SK-N-MC (cell line): ENCODE measurements at regions not wholly inside any gene's neighbourhood (a gene's known extent, or its start where the extent isn't known, plus 50 kb on each side); places are given as distances from the start of the nearest gene placed in this dataset.
"Not testable (repeated sequence)": the region's sequence is repeated elsewhere in the genome, so short reads cannot be mapped to it uniquely, and the experiment has no call there.

Experiments
- DNase-seq: peaks from one replicate; pipeline ENCODE4 v3.0.0-alpha.2; 2011; ENCODE audit warnings: low read depth, low spot score
- H3K27ac ChIP-seq: fragments of 200-600 bp; sonication (generic); 2 replicates; pipeline ENCODE4 v1.5.1; 2016; ENCODE audit warnings: mixed run types
- H3K36me3 ChIP-seq: fragments of 200-600 bp; sonication (generic); 2 replicates; pipeline ENCODE4 v1.6.1; 2017; ENCODE audit warnings: antibody characterized with exemption, low read length, mixed read lengths; ENCODE audit not compliant: insufficient read depth
- H3K4me3 ChIP-seq: fragments of 200-600 bp; sonication (generic); 2 replicates; pipeline ENCODE4 v1.5.1; 2016
- H3K9ac ChIP-seq: fragments of 200-600 bp; sonication (generic); 2 replicates; pipeline ENCODE4 v1.8.0; 2017; ENCODE audit warnings: mixed run types, mixed read lengths; ENCODE audit not compliant: insufficient read length
- H3K9me3 ChIP-seq: fragments of 200-600 bp; sonication (generic); 2 replicates; pipeline ENCODE4 v1.6.1; 2017; ENCODE audit warnings: low read depth, mild to moderate bottlenecking, antibody characterized with exemption, low read length, moderate library complexity, mixed read lengths
- EZH2 ChIP-seq: fragments of 200-600 bp; sonication (generic); IDR thresholded peaks from one replicate; pipeline ENCODE4 v1.6.1; 2017; ENCODE audit warnings: antibody characterized with exemption
- FOXP2 ChIP-seq: optimal IDR thresholded peaks from 2 replicates; pipeline ENCODE3; 2011; ENCODE audit warnings: mild to moderate bottlenecking, moderate library complexity; ENCODE audit not compliant: insufficient read depth; ENCODE audit errors: extremely low read length, control extremely low read depth
- POLR2AphosphoS5 ChIP-seq: IDR thresholded peaks from 2 replicates; pipeline ENCODE4 v1.6.1; 2012; ENCODE audit warnings: mild to moderate bottlenecking, low read depth, low read length, borderline replicate concordance

DNA sequence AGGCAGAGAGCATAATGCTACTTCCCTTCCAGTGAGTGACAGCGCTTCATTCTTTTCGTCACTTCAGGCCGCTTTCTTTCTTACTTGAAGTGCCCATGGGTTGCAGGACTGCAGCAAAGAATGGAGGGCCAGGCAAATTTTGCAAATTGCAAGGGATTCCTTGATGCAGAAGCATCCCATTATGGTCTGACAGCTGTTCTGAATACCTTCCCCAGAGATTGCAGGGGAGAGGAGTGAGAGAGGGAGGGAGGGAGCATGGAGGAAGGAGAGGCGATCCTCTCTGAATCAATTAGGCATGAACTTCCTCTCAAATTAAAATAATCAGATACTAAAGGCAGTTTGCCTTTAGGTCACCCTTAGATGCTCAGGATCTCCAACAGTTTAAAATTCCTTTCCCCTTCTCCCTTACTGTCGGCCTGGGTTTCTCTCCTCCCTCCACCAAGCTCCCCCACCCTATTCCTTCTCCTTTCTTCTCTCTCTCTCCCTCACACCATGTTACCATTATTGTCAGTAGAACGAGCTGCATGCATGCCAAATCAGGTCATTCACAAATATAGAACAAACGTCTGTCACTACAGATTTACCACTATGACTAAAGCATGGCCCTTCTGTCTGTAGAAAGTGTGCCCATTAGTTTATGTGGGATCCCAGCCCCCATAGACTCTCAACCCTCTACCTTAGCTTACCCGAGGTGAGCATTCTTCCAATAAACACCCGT lies 289.2 kb downstream of the CD83 start:
- no peak for DNase-seq
- TF ChIP-seq EZH2 (no peak), FOXP2 (no peak), POLR2AphosphoS5 (no peak)
- H3K4me3 ChIP-seq: no peak overlapping the region
- H3K27ac ChIP-seq: no peak overlapping the region
- no peak overlapping the region for H3K9ac ChIP-seq
- no peaks in the 10 kb centered on the region for H3K9me3 ChIP-seq
- no peaks in the 10 kb centered on the region for H3K36me3 ChIP-seq

DNA sequence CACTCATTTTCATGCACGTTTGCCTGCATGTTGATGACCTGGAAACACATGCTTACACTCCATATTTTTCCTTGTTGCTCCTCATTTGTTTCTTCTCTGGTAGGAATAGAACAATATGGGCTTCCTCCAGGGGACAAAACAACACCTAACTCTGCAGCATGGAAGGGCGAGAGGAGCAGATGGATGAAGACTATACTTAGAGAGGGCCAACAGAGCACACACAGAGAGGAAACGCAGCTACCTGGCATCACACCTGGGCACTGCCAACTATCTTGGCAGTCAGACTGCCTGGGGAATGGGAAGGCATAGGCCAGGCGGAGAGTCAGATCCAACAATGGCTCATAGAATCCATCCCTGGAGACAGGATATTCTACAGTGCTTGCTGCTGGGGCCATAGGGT lies 290.9 kb downstream of the CD83 start:
- Histone ChIP-seq H3K9ac (no peak overlapping the region), H3K27ac (no peak overlapping the region), H3K36me3 (no peaks in the 10 kb centered on the region), H3K4me3 (no peak overlapping the region), H3K9me3 (no peaks in the 10 kb centered on the region)
- no peak for DNase-seq
- no peak for TF ChIP-seq FOXP2
- TF ChIP-seq EZH2: no peak
- no peak for TF ChIP-seq POLR2AphosphoS5

DNA sequence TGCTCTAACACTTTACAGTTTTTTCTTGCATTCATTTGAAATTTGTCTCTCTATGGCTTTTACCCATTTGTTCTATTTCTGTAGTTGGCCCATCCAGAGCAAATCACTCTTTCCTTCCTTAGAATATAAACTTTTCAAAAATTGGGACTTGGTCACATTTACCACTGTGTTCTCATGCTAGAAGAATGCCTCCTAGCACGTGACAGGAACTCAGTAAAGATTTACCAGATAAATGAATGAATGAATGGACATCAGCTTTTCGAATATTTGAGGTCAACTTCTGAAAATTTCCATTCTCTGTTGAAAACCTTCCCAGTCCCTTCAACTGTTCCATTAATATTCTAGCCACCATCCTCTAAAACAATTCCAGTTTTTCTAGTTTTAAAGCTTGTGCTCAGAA lies 294.5 kb downstream of the CD83 start:
- no peaks in the 10 kb centered on the region for H3K36me3 ChIP-seq
- H3K9ac ChIP-seq: no peak overlapping the region
- H3K9me3 ChIP-seq: no peaks in the 10 kb centered on the region
- no peak for TF ChIP-seq POLR2AphosphoS5
- TF ChIP-seq EZH2: no peak
- no peak for TF ChIP-seq FOXP2
- no peak overlapping the region for H3K4me3 ChIP-seq
- DNase-seq: no peak
- H3K27ac ChIP-seq: no peak overlapping the region

- no peak overlapping the region for H3K4me3 ChIP-seq
- H3K36me3 ChIP-seq: no peaks in the 10 kb centered on the region
- DNase-seq: no peak
- H3K9me3 ChIP-seq: no peaks in the 10 kb centered on the region
- no peak for TF ChIP-seq EZH2
- TF ChIP-seq POLR2AphosphoS5: no peak
- TF ChIP-seq FOXP2: no peak
- H3K27ac ChIP-seq: no peak overlapping the region
- H3K9ac ChIP-seq: no peak overlapping the region
Measured at GRCh38 chr6:14415452-14415851, 297.9 kb downstream of the CD83 start.

DNA sequence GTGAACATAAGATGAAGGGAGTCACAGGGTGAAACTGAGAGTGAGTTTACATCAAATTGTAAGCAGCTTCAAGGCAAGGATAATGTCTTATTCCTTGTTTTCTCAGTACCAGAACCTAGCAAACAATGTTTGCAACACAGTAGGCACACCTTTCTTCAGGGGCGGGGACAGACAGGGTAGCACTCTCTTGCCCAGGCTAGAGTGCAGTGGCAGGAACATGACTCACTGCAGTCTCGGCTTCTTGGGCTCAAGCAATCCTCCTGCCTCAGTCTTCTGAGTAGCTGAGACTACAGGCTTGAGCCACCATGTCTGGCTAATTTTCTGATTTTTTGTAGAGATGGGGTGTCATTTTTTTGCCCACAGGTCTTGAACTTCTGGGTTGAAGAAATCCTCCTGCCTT lies 299.8 kb downstream of the CD83 start:
- Histone ChIP-seq H3K27ac (no peak overlapping the region), H3K9ac (no peak overlapping the region), H3K4me3 (no peak overlapping the region), H3K9me3 (no peaks in the 10 kb centered on the region), H3K36me3 (no peaks in the 10 kb centered on the region)
- no peak for DNase-seq
- TF ChIP-seq POLR2AphosphoS5: no peak
- TF ChIP-seq EZH2: no peak
- TF ChIP-seq FOXP2: no peak

DNA sequence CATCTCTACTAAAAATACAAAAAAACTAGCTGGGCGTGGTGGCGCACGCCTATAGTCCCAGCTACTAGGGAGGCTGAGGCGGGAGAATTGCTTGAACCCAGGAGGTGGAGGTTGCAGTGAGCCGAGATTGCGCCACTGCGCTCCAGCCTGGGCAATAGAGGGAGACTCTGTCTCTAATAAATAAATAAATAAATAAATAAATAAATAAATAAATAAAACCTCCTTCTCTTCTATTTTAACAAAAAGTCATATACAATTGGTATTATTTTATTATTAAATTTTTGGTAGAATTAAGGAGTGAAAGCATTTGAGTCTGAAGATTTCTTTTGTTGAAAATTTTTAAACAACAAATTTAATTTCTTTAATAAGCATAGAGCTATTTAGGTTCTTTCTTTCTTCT lies 301.7 kb downstream of the CD83 start:
- H3K9ac ChIP-seq, DNase-seq, H3K4me3 ChIP-seq, H3K27ac ChIP-seq, H3K36me3 ChIP-seq, H3K9me3 ChIP-seq: not testable (repeated sequence)

GRCh38 chr6:14422061-14422460 lies 304.5 kb downstream of the CD83 start:
- H3K27ac ChIP-seq: no peak overlapping the region
- no peaks in the 10 kb centered on the region for H3K9me3 ChIP-seq
- H3K4me3 ChIP-seq: no peak overlapping the region
- H3K36me3 ChIP-seq: no peaks in the 10 kb centered on the region
- no peak overlapping the region for H3K9ac ChIP-seq
- no peak for DNase-seq
- TF ChIP-seq POLR2AphosphoS5 (no peak), FOXP2 (no peak), EZH2 (no peak)

DNA sequence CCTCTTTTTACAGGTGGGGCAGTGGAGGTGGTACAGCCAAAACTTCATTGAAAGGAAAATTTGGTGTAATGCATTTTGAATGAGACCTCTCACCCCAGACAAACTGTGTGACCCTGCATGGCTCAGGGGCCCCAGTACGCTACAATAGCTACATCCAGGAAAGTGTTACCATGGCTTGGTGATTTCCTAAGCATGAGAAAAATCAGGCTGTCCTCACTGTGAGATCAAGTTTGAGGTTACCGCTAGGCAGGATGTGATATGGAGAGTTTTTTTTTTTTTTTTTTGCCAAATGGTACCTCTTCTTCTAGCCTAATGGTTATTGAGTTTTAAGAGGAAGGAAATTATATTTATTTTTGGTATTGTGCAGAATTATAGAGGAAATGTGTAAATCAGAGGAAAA lies 305.3 kb downstream of the CD83 start:
- Histone ChIP-seq H3K9ac (no peak overlapping the region), H3K4me3 (no peak overlapping the region), H3K36me3 (no peaks in the 10 kb centered on the region), H3K9me3 (no peaks in the 10 kb centered on the region), H3K27ac (no peak overlapping the region)
- DNase-seq: no peak
- TF ChIP-seq EZH2: no peak
- TF ChIP-seq POLR2AphosphoS5: no peak
- TF ChIP-seq FOXP2: no peak

DNA sequence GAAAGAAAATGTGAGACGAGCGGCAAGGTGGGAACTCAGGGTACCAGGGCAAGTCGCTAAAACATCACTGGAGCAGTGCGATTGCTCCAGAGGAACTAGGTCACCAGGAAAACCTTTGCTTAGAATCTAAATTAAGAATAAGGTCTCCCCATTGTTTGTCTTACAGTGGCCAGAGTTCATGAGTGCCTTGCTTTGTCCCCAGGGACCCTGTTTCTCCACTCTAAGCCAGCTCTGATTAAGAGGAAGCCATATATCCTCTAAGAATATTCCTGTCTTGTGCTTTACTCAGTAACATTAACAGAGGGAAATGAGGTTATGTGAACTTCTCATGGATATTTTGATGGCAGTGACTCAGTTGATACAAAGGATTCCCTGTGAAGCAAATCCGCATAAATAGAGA lies 305.8 kb downstream of the CD83 start:
- no peak overlapping the region for H3K4me3 ChIP-seq
- DNase-seq: no peak
- H3K9me3 ChIP-seq: no peaks in the 10 kb centered on the region
- TF ChIP-seq POLR2AphosphoS5 (no peak), EZH2 (no peak), FOXP2 (no peak)
- H3K9ac ChIP-seq: no peak overlapping the region
- no peaks in the 10 kb centered on the region for H3K36me3 ChIP-seq
- H3K27ac ChIP-seq: no peak overlapping the region
